ENCODE measurements at regions not wholly inside any gene's neighbourhood (a gene's known extent, or its start where the extent isn't known, plus 50 kb on each side); places are given as distances from the start of the nearest gene placed in this dataset.

DNA sequence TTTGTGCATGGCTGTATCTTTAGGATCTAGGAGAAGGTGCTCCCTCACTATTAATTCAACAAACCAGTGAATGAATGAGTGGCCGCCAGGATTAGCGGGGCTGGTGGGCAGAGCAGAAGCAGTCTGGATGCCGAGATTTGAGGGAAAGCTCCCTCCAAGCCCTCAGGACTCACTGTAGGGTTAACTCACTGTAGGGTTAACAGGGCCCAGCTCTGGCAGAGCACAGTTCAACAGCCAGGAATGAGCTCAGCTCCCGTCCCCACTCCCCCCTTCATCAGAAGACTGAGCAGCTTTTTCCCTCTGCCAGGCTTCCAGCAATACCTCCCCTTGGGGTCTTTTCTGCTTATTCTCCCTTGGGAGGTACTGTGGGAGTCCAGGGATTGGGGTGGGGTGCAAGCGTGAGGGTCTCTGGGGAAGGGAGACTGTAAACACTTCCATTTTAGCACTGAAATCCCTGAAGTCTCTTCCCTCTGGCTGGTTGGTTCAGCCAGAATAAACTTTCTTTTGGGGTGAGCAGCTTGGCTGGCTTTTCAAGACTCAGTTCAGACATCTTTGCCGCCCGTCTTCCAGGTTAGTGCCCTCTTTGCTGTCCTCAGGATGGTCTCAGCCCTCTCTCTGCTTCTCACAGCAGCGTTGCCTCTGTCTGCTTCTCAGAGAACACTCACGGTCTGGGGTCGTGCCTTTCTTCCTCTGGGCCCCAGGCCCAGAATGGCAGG lies 53.7 kb upstream of the WSB1 start:
- TF ChIP-seq, protein P1, sequence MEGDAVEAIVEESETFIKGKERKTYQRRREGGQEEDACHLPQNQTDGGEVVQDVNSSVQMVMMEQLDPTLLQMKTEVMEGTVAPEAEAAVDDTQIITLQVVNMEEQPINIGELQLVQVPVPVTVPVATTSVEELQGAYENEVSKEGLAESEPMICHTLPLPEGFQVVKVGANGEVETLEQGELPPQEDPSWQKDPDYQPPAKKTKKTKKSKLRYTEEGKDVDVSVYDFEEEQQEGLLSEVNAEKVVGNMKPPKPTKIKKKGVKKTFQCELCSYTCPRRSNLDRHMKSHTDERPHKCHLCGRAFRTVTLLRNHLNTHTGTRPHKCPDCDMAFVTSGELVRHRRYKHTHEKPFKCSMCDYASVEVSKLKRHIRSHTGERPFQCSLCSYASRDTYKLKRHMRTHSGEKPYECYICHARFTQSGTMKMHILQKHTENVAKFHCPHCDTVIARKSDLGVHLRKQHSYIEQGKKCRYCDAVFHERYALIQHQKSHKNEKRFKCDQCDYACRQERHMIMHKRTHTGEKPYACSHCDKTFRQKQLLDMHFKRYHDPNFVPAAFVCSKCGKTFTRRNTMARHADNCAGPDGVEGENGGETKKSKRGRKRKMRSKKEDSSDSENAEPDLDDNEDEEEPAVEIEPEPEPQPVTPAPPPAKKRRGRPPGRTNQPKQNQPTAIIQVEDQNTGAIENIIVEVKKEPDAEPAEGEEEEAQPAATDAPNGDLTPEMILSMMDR (conservative IDR thresholded peaks at IDR 0.05; ENCODE audit: low read depth, low read length) = no peak
- no peak for TF ChIP-seq EZH2 (IDR thresholded peaks at IDR 0.05; ENCODE audit: low read length, unreplicated experiment)
- no peak for TF ChIP-seq EZH2phosphoT487 (IDR thresholded peaks at IDR 0.05; ENCODE audit: borderline replicate concordance, low read length)
